ES-I3 (cell line): ENCODE measurements at regions not wholly inside any gene's neighbourhood (a gene's known extent, or its start where the extent isn't known, plus 50 kb on each side); places are given as distances from the start of the nearest gene placed in this dataset.

Experiments used
- H3K36me3 ChIP-seq: 2 replicates; pipeline ENCODE4 v1.6.1; 2013; ENCODE audit warnings: mild to moderate bottlenecking, low read length, control low read depth, moderate library complexity; ENCODE audit not compliant: insufficient read depth
- H3K4me1 ChIP-seq: 2 replicates; pipeline ENCODE4 v1.6.1; 2013; ENCODE audit warnings: mild to moderate bottlenecking, control low read depth, low read length; ENCODE audit not compliant: insufficient read depth
- H3K9ac ChIP-seq: 2 replicates; pipeline ENCODE4 v1.6.1; 2013; ENCODE audit warnings: low read depth, mild to moderate bottlenecking, low read length, moderate library complexity
- H3K9me3 ChIP-seq: 2 replicates; pipeline ENCODE4 v1.6.1; 2013; ENCODE audit warnings: mild to moderate bottlenecking, low read length, moderate library complexity; ENCODE audit not compliant: control insufficient read depth, insufficient read depth

DNA sequence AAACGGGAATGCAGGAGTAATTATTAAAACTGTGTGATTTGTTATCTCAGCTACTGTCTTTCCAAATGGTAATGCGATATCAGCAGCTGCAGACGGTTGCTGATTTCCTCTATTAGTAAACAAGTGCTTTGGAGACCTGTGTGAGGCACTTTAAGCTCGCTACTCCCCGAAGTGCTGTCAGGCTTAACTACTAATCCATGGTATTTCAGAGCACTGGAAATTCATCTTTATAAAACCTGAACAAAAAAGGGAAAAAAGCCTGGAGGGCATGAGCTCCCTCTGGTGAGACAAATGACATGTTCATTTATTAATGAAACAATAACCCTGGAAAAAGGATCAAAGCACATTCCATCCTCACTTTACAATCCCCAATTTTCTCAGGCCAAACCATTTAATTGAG lies 143.6 kb upstream of the OTX2 start:
- no peaks in the 10 kb centered on the region for H3K4me1 ChIP-seq
- no peak overlapping the region for H3K9ac ChIP-seq
- no peaks in the 10 kb centered on the region for H3K36me3 ChIP-seq
- no peaks in the 10 kb centered on the region for H3K9me3 ChIP-seq

DNA sequence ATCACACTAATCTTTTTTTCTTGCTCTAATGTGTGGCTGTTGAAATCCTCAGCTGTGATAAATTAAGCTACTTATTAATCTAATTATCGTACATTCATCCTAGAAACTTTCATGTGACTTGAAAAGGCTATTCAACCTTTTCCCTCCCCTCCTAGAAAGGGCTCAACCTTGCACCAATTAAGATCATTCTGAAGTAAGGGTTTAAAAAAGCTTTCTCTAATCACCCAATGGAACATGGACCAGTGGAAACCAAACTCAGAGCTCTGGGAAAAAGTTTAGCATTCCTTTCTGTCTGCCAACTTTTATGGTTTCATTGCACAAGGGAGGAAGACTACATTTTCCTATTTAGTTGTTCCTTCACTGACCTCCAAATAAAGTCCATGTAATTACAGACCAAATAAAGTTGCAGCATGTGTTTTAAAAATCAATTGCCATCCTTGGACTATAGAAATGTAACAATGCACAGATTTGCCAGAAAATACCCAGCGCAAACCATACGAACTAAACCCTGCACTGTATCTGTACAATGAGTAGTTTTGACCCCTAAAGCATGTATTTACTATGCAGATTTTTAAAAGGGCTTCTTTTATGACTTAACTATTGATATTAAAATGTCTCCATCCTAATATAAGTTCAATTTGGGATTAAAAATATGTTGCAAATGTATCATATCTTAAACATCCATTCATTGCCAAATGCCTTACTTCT lies 142.6 kb upstream of the OTX2 start:
- Histone ChIP-seq H3K9me3 (no peaks in the 10 kb centered on the region), H3K36me3 (no peaks in the 10 kb centered on the region), H3K9ac (no peak overlapping the region), H3K4me1 (no peaks in the 10 kb centered on the region)

DNA sequence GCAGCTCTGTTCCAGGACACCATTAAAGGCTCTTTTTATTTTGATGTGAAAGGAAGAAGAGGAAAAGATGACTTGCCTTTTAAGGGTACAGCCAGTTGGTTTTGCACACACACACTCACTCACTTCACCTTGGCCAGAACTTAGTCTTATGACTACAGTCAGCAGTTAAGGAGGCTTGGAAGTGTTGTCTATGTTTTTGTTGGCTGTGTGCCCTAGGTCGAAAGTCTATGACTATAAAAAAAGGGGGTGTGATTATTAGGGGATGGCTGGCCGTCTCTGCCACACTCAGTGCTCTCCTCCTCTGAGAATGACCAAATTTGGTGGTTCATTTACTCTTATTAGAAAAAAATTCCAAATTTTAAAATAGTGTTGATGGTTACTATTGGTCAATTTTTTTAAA lies 139.5 kb upstream of the OTX2 start:
- H3K4me1 ChIP-seq: no peaks in the 10 kb centered on the region
- no peaks in the 10 kb centered on the region for H3K9me3 ChIP-seq
- H3K36me3 ChIP-seq: no peaks in the 10 kb centered on the region
- no peak overlapping the region for H3K9ac ChIP-seq

DNA sequence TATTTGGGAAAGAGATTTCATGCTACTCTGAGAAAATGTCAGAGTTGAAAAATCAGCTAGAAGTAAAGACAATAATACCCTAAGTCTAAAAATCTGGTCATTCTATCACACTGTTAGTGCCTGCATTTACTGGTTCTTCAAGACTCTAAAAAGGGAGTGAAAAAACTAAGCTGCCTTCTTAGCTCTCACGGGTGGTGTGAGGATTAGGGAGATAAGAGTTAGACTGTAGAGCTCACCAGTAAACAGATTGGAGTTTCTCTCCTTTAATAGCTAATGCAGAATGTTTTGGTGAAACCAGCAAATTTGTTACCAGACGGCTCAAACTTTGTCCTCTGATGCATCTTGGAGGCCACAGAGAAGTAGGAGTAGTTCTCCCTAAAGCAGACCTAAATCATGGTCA lies 135.0 kb upstream of the OTX2 start:
- H3K9me3 ChIP-seq: no peaks in the 10 kb centered on the region
- H3K36me3 ChIP-seq: no peaks in the 10 kb centered on the region
- no peak overlapping the region for H3K9ac ChIP-seq
- H3K4me1 ChIP-seq: no peaks in the 10 kb centered on the region

DNA sequence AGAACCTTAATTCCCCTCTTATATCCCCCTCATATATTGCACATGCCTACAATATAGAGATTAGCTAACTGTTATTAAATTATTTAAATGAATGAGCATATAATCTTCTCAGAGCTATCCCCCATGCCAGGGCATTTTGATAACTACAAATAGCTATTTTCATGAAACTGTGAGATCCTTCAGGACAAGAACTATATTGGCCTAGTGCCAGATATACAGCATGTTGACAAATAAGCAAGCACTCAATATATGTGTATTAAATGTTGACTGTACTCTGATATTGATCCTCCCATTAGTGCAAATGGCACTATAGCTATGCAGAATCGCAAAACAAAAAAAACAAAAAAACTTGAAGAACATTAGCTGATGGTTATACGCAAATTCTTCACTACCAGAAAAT lies 134.1 kb upstream of the OTX2 start:
- no peaks in the 10 kb centered on the region for H3K9me3 ChIP-seq
- H3K9ac ChIP-seq: no peak overlapping the region
- H3K4me1 ChIP-seq: no peaks in the 10 kb centered on the region
- no peaks in the 10 kb centered on the region for H3K36me3 ChIP-seq

DNA sequence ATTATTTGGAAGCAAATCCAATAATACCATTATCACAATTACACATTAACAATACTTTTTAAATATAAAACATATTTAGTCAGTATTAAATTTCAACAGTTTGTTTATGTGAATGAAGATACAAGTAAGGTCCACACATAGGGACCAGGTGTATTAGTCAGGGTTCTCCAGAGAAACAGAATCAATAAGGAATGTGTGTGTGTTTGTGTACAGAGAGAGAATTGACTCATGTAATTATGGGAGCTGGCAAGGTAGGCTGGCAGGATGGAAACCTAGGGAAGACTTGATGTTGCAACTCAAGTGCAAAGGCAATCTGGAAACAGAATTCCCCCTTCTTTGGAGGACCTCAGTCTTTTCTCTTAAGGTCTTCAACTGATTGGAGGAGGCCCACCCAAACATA lies 123.2 kb upstream of the OTX2 start:
- H3K4me1 ChIP-seq: no peaks in the 10 kb centered on the region
- H3K9me3 ChIP-seq: no peaks in the 10 kb centered on the region
- H3K9ac ChIP-seq: no peak overlapping the region
- H3K36me3 ChIP-seq: no peaks in the 10 kb centered on the region

DNA sequence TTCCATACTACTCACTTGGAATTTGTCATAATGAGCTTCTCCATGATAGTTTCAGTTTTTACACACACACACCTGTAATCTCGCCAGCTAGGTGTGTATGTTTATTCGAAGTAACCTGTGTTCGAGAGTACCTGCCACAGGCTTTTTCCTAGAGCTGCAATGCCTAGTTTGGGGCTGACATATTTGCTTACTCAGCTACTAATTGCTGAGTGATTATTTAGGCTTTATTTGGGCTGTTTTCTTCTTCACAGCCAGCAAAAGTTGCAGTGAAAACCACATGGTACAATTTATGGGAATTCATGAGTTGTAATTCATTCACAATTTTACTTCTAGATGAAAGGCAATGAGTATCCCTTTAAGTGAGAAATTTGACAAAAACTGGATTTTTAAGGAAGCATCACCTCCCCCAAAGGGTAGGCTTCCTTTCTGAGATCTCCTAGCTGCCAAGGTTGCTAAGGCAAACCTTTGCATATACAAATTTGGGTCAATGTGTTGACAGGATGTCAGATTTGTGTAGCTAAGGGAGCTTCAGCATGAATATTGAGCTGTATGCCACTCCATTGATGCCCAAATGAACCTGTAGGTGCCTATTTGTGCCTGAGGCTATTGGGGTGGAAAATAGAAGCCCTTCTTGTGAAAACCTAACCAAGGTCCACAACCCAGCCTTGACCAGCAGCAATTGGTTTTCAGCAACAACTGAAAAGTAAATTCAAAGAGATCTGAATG lies 108.7 kb upstream of the OTX2 start:
- Histone ChIP-seq H3K36me3 (no peaks in the 10 kb centered on the region), H3K4me1 (peaks cover 6% of the 10 kb centered on the region), H3K9me3 (0 out of 2 replicates have a peak, but pooled peaks cover 3% of the 10 kb centered on the region), H3K9ac (no peak overlapping the region)

DNA sequence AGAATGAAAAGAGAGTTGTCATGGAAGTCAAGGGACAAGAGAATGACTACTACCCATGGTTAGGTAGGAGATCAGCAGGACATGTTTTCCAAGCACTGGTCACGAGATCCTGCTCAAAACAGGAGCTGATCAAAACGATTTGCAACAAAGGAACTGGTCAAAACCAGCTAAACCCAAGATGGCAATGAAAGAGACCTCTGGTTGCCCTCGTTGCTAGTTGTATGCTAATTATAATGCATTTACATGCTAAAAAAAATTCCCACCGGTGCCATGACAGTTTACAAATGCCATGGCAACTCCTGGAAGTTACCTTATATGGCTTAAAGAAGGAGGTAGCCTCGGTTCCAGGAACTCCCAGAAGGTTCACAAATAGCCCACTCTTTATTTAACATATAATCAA lies 95.0 kb upstream of the OTX2 start:
- Histone ChIP-seq H3K9ac (no peak overlapping the region), H3K36me3 (no peaks in the 10 kb centered on the region), H3K4me1 (peaks cover 35% of the 10 kb centered on the region), H3K9me3 (no peaks in the 10 kb centered on the region; the same call in 1 of the 2 replicates)

DNA sequence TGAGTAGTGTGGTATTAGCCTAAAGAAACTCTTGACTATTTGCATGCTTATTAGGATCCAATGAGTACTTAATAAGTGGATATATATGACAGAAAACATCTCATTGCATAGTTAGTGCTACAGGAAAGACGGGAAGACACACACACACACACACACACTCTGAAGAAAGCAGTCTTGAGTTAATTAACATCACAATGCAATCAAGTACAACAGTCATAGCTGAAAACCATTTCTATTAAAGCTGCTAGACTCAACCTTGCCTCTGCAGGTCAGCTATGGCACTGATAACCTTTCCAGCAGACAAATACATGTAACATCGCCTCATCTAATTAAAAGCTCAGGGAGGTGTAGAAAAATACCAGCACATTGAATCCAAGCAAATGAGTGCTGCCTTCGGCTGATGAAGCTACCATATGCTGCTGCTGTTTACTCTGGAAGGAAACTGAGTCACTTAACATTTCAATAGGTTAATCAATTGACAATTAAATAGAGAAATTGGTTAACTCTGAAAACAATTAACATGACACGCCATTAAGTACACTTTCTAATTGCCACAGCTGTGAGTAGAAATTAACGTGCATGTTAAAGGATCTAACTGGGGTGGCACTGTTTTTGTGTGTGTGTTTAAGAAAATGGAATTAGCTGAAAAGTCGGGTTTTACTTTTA lies 93.2 kb upstream of the OTX2 start:
- Histone ChIP-seq H3K9me3 (no peaks in the 10 kb centered on the region; the same call in 1 of the 2 replicates), H3K4me1 (peaks cover 43% of the 10 kb centered on the region), H3K9ac (no peak overlapping the region; the same call in 1 of the 2 replicates), H3K36me3 (no peaks in the 10 kb centered on the region)

DNA sequence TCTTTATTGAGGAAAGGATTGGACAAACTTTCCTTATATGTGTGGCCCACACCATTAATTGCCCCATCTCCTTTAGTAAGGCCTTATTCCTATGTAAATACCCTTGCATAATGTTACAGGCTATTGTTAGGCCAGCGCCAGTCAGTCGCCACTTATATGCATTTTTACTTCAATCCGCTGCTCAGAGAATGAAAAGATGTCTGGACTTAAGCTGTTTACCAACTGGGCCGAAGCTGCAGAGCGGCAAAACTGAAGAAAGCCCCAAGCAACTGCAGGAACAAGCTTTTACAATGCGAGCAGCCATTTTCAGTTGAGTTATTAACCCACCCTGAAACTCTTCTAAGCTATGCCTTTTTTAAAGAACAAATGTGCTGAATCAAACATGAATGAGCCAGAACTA lies 92.1 kb upstream of the OTX2 start:
- Histone ChIP-seq H3K4me1 (peaks cover 49% of the 10 kb centered on the region), H3K9me3 (no peaks in the 10 kb centered on the region; the same call in 1 of the 2 replicates), H3K9ac (no peak overlapping the region), H3K36me3 (no peaks in the 10 kb centered on the region)

DNA sequence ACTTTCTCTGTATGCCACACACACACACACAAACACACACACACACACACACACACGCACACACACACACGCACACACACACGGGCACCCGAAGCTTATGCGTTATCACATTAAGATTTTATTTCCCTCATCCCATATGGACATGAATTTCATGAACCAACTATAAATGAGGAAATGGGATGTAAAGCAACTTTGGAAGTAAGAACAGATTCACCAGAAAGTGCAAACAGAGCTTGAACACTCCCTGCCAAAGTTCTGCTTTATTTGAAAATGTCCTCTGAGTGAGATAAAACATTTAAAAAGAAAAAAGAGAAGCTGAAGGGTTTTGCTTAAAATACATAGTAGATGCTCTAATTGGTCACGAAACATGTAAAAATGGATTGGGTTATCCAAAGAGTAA lies 90.4 kb upstream of the OTX2 start:
- H3K36me3 ChIP-seq: no peaks in the 10 kb centered on the region
- H3K9me3 ChIP-seq: no peaks in the 10 kb centered on the region; the same call in 1 of the 2 replicates
- no peak overlapping the region for H3K9ac ChIP-seq
- peaks cover 50% of the 10 kb centered on the region for H3K4me1 ChIP-seq

DNA sequence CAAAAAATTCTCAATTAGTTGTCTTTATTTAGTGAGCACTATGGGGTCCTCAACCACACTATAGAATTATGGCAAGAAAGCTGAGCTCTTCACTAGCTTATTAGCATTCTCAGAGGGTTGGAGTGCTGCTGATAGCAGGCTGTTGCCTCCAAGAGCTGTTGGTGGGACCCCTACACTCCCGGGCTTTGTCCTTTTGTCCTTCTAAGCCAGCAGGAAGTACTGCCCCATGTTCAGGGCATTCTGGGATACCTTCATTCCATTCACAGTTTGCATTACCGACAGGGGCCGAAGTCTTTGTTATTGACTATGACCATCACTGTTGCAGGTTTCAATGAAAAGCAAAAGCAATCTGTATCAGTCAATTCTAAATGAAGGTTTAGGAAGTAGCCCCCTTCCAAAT lies 89.5 kb upstream of the OTX2 start:
- Histone ChIP-seq H3K36me3 (no peaks in the 10 kb centered on the region), H3K9ac (no peak overlapping the region), H3K4me1 (peaks cover 51% of the 10 kb centered on the region)

DNA sequence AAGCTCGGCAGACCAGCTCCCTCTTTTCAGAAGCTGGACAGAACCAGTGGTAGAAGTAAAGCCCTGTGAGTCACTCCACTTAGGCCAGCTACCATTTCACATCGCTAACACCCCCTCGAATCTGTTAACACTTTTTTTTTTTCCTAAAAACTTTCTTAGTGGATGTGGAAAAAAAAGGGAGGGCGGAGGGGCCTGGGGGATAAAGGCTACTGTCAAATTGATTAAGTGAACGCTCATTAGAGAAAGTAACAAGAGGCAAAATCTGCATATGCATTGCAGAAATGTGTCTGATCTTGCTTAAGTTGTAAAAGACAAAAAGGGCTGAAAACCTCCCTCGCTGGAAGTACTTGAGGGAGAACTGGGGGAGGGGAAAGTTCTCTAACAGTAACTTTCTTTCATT lies 86.6 kb upstream of the OTX2 start:
- H3K4me1 ChIP-seq: peaks cover 49% of the 10 kb centered on the region
- H3K9me3 ChIP-seq: no peaks in the 10 kb centered on the region

More for the DNA sequence above, 89.5 kb upstream of the OTX2 start:
- H3K9me3 ChIP-seq: no peaks in the 10 kb centered on the region; the same call in 1 of the 2 replicates

DNA sequence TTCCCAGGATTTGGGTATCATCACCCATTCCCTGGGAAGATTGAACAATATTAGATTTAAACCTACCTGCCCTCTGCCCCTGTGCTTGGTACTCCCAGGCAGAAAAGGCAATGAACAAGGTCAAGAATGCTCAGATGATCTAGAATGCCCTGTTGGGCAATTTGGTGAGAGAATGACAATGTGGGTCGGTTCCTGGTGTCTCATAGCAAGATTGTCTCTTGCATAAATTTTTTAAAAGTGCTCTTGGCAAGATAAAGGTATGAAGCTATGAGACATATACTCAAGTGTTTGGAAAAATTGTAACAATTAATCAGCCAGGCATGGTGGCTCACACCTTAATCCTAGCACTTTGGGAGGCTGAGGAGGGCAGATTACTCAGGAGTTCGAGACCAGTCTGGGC lies 86.0 kb upstream of the OTX2 start:
- no peaks in the 10 kb centered on the region for H3K36me3 ChIP-seq
- no peak overlapping the region for H3K9ac ChIP-seq
- peaks cover 49% of the 10 kb centered on the region for H3K4me1 ChIP-seq
- H3K9me3 ChIP-seq: no peaks in the 10 kb centered on the region

More for the DNA sequence above, 86.6 kb upstream of the OTX2 start:
- no peaks in the 10 kb centered on the region for H3K36me3 ChIP-seq
- H3K9ac ChIP-seq: peak overlapping the region; percentile 5; the same call in 1 of the 2 replicates

DNA sequence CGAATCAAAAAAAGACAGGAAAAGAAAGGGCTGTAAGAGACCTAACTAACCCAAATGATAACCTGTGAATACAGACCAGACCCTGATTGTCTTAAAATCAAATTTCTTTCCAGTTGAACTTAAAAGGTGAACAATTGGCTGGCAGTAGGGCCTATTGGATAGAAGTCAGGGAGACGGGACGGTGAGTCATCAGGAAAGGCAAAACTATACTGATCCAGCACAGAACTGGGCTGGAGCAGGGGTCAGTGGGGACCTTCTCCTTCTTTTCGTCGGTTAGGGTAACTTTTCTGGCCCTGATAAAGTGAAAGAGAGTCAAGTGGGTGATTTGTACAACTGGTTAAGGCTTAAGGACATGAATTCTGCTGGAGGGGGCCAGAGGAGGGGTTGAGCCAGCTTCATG lies 84.9 kb upstream of the OTX2 start:
- Histone ChIP-seq H3K9me3 (no peaks in the 10 kb centered on the region), H3K9ac (no peak overlapping the region), H3K36me3 (no peaks in the 10 kb centered on the region), H3K4me1 (peaks cover 38% of the 10 kb centered on the region)
